GM21423 (cell line): ENCODE measurements at regions not wholly inside any gene's neighbourhood (a gene's known extent, or its start where the extent isn't known, plus 50 kb on each side); places are given as distances from the start of the nearest gene placed in this dataset.

ENCODE experiments used
- ATAC-seq: cut with Tn5 transposase; IDR thresholded peaks from one replicate; pipeline ENCODE4 v1.9.1; 2021; ENCODE audit warnings: mild to moderate bottlenecking, moderate library complexity; ENCODE audit not compliant: unreplicated experiment

DNA sequence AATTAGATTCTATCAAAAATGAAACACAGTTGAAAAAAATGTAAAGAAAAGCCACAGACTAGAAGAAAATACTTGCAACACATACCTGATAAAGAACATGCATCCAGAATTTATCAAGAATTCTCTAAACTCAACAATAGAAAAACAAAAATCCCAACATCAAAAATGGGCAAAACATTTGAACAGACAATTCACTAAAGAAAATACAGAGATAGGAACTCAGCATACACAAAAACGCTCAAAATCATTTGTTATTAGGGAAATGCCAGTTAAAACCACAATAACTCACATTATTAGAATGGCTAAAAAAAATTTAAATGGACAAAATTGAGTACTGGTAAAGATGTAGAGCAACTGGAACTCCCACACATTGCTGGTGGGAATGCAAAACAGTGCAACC lies 311.0 kb upstream of the PRDM1 start:
- ATAC-seq: no peak

DNA sequence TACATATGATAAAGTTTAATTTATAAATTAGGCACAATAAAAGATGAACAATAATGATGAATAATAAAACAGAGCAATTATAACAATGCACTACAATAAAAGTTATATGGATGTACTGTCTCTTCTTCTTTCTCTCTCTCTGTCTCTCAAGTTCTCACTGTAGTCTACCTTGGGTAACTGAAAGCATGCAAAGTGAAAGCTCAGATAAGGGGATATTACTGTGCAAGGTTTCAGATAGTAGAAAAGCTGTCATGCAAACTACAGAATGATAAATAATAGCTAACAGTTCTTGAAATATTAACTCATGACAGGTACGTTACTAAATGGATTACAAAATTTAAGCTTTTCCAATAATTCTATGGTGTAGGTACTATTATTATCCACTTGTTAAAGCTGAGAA lies 311.9 kb upstream of the PRDM1 start:
- ATAC-seq: peak; percentile 97

DNA sequence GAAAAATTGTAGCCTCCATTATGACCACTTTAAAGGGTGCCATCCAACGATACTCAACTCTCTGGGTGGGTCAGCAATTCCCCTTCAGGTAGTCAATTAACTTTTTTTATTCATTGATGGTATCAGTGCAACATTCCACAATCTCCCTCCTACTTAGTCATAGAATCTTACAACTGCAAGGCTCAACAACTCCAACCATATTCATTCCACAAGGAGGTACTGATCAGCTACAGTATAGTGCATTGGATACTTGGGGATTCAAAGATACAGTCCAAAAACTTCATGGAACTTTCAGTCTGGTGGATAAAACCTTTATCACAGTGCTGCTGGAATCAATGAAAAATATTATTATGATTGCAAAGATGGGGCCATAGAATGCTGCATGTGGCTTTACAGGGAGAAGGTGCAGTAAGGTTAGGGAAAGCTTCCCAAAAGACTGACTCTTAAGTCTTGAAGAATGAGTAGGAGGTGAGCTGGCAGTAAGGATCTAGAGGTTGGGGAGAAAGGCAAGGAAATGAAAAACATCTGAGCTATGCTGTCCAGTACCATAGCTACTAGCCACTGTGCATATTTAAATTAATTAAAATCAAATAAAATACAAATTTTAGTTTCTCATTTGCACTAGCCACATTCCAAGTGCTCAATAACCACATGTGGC lies 314.7 kb upstream of the PRDM1 start:
- no peak for ATAC-seq

DNA sequence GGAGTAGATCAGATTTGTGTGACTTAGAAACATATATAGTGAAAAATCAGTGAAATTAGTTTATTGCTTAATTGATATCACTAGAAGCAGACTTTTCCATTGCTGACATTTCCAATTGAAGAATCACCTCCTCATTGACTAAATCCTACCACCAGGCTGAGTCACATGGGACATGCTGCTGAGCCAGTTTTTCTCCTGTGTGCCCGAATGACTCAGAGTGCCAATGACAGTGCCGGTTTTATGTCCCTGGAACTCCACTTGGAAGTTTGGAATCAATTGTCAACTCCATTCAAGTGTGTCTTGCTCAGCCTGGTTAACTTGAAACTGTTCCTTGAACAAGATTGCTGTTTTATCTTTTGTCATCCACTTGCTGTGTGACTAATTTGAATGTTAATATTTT lies 316.1 kb upstream of the PRDM1 start:
- no peak for ATAC-seq

DNA sequence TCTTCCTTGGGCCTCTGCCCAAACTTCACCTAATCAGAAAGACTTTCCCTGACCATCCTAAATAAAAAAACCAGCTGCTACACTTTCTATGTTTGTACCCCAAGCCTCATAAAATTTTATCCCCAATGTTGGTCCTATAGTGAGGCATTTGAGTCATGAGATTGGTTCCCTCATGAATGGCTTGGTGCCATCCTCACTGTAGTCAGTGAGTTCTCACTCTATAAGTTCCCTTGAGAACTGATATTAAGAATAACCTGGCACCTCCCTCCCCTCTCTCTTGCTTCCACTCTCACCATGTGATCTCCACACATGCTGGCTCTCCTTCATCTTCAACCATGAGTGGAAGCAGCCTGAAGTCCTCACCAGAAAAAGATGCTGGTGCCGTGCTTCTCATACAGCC lies 316.9 kb upstream of the PRDM1 start:
- no peak for ATAC-seq

DNA sequence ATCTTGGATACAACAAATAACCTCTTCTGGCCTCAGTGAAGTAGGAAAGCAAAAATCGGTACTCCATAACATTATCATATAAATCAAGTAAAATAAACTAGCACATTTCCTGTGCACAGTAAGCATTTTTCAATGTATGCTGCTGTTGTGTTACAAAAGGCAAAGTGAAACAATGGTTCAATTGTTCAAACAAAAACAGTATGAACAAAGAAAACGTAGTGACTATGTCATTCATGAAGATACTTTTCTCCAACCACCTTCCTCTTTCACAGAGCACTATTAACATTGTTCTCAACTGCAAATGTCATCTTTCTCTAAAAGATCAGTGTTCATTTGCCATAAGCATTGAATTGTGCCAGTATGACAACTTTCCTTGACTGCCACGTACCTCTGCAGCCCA lies 318.6 kb upstream of the PRDM1 start:
- ATAC-seq: no peak

DNA sequence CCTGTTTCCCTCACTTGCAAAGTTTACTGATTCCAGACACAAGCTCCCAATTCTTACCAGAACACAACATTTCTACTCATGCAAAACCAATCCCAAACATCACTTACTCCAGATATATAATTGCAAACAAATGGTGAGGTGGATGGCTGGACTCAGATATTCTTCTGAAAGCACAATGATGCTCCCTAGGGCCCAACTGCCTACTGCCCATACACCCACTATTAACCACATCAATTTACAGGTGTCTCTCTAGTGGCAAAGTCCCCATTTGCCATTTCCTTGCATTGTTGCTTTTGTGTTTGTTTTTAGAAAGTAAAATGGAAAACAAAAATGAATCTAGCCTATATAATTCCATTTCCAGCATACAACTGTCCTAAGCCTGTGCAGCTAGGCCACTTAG lies 320.9 kb upstream of the PRDM1 start:
- ATAC-seq: no peak

DNA sequence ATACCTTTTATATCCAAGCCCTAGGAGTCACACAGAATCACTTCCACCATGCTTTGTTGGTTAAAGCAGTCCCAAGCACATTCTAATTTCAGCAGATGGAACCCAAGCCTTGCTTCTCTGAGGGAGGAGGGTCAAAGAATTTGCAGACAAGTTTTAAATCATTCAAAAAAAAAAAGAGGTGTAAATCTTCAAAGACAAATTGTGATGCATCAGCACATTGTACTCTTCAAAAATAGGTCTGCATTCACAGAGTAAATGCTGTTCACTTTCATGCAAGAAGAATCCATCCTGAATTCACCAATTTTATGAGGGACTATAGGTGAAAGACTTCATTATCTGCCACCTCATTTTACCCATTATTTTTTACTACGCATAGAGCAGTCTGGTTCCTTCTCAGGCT lies 321.8 kb upstream of the PRDM1 start:
- ATAC-seq: no peak

DNA sequence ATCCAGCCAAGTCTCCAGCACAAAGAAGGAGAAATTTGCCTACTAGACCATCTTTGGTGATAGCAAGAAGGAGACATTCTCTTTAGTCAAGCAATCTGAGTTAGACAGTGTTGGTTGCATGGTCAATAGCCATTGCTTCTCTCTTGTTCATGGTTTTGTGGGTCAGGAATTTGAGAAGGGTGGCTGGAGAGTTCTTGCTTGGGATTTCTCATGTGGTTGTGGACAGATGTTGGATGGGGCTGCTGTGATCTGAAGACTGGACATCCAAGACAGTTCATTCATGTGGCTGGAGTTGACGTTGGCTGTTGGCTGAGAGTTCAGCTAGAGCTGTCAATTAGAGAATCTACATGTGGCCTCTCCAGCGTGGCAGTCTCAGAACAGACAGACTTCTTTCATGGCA lies 322.3 kb upstream of the PRDM1 start:
- ATAC-seq: no peak

DNA sequence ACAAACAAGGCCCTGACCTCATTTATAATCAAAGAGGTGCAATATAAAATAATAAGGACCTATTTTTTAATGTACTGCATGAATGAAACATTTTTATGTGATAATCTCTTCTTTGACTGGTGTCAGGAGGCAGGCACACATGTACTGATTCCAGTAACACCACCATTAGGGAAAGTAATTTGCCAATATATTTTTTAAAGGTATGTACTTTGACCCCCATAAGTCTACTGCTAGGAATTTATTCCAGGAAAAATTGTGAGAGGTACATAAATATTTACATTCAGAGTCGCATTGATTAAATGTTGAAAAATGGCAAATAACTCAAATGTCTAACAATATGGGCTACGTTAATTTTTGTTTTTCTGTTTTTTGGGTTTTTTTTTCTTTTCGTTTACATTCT lies 325.4 kb upstream of the PRDM1 start:
- no peak for ATAC-seq

DNA sequence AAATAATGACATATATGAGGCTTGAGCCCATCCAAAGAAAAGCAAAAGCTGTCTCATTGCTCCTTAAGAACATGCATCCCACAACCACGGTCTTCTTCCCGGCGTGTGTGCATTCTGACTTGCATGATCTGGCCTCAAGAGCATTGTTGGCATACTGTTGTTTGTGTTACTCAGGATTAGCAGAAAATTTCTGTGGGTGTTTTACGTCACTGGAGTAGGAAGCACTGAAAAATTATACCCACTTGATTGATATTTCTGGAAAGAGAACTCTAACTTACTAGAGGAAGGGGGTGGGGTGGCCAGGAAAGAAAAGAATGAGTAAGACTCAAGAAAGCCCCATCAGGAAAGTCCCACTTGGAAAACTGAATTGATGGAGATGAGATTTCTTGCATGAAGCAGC lies 326.2 kb upstream of the PRDM1 start:
- ATAC-seq: no peak

DNA sequence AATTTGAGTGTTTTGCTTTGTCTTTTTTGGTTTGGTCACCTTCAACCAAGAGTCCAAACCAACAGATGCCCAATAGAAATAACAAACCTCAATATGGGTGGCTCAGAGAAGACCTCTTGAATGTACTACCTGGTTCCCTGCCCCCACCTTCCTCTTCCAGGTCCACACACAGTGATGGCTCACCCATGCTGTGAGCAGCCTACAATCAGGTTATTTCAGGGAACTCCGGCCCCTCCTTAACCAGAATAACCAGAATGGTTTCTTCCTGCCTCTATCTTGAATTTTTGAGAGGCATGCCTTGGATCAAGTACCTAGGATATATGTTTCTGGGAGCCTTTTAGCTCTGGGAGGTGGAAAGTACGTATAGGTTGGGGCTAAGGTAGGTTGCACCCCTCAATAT lies 327.1 kb upstream of the PRDM1 start:
- no peak for ATAC-seq

DNA sequence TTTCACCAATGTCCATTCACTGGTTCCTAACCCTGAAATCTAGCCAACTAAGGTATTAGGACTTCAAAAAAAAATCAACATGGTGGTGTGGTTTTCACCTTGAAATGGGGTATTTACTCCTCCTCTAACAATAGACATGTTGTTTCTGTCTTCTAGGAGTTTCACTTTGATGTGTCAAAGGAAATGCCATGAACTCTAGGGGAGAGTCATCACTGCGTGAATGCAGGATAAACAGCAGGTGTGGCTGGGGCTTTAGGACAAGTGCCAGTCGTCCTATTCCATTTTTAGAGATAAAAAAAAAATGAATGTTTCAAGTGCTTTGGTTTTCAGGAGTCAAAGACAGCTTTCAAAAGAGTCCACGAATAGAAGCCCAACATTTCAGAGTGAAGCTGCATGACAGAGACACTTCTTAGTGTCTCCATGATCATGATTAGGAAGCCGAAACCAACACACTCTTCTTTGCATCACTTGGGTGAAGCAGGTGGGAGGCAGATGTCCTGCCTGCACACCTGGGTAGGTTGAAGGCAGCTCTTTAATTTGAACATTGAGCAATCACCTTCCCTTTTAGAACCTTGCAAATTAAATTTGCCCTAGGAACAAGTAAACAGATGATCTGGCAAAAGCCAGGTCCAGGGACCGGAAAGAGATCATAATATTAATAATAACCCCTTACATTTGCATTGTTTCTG lies 328.5 kb upstream of the PRDM1 start:
- peak; percentile 97 for ATAC-seq

DNA sequence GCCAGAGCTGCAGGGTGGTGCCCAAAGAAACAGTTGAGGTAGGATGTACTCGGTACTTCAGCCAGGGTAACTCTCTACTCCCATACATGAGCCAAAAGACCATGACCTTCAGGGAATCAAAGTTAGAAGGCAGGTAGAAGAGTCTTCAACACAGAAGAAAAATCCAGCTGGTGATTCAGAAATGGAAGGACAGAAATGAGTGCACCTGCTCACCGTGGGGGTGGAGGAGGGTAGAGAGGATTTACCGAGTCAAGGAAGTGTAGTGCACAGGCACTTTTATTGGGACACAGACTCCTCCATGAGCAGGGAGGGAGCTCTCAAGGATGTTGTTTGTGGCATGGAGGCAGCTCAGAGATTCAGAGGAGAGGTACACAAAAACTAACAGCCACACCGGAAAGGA lies 330.3 kb upstream of the PRDM1 start:
- ATAC-seq: no peak

DNA sequence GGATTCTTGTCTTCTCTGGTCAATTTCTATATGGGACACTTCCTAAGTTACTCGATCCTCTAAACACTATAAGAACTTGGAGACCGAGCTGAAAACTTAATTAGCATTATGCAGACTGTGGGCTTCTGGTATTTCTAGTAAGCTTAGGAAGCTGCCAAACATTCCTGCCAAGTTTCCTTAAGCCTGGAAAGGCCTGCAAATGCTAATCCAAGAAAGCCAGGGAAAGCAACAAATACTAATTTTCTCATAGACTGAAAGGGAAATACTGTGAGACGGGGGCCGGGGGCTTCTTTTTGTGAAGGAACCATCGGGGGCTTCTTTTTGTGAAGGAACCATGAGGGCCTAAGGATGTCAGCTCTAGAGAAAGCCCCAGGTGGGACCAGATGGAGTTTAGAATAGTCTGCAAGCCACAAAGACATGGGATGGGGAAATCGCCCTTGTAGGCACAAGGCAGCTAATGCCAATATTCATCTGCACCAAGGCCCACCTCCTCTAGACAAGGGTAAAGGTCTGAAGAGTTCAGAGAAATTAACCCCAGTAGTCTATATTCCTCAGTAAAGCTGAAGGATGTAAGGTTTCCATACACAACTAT lies 332.4 kb upstream of the PRDM1 start:
- ATAC-seq: no peak

DNA sequence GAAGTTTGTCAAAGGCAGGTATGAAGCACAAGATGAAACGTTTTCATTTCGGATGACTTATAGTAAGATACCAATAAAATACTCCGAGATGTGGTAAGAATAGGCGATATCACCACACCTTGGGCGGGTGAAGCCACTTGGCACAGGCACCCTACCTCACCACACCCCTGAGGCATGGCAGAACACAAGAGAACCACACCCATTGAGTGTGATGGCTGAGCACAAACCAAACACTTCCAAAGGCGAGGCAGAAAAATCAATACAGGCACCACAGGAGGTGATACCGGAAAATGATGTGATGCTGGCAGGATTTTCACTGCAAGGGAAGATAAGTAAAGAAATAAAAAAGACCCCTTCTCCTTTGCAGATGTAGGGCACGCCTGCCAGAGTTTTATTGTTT lies 332.9 kb upstream of the PRDM1 start:
- no peak for ATAC-seq

DNA sequence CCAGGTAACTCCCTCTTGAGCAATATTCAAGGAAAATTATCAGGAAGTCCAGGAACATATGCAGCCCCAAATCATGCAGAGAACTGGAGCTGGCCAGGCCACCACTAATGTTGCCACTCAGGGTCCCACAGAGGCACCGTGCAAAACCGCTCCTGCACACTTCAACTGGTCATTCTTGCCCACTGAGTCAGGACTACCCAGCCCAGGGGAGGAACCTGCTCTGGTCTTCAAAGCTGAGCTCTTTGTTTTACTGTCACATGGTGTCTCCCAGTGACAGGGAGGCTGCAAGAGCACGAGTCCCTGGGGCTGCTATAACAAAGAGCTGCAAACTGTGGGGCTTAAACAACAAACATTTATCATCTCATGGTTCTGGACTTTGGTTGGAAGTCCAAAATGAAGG lies 336.0 kb upstream of the PRDM1 start:
- ATAC-seq: no peak

DNA sequence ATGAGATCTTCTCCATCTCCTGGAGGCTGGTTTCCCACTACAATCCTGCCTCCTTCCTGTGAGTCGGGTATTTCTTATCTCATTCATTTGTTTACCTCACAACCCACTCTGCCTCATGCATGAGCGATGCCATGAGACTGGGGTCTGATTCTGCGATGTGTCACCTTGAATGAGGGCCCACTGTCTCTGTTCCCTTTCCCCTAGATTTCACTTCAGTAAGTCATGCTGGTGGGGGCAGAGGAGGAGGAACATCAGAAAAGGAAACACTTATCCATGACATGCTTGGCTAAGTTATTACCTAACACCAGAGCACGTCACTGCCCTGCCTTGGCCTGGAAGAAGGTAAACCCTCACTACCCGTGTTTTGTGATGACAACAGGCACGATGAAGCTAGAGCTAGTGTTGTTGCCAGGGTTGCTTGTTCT lies 337.4 kb upstream of the PRDM1 start:
- ATAC-seq: no peak

DNA sequence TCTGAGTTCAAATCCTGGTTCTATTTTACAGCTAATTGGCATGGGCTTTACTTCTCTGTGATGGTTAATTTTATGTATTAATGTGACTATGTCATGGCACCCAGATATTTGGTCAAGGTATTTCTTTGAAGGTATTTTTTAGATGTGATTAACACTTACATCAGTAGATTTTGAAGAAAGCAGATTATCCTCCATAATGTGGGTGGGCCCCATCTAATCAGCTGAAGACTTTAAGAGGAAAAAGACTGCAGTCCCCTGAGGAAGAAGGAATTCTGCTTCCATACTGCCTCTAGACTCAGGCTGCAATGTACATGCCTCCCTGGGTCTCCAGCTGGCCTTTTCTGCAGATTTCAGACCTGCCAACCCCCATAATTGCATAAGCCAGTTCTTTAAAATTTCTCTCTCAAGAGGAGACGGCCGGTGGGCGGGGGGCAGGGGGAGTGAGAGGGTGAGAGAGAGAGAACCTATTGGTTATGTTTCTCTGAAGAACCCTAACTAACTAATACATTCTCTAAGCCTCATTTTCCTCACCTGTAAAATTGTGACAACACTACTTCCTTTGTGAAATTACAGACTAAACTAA lies 338.2 kb upstream of the PRDM1 start:
- no peak for ATAC-seq

DNA sequence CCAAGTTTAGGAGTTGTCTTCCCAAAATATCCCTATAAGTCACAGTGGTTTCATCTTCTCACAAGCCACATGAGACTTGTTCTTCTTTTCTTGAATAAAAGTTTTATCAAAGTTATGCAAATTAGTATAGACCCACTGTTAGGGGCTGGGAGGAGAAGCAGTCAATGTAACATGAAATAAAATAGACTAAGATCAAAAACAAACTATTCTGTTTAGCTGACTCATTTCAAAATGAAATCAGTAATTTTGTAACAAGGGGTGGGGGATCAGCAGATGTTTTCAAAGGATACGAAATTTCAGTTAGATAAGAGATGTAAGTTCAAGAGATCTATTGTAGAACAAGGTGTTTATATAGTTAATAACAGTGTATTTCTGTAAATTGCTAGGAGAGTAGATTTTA lies 339.6 kb upstream of the PRDM1 start:
- no peak for ATAC-seq

DNA sequence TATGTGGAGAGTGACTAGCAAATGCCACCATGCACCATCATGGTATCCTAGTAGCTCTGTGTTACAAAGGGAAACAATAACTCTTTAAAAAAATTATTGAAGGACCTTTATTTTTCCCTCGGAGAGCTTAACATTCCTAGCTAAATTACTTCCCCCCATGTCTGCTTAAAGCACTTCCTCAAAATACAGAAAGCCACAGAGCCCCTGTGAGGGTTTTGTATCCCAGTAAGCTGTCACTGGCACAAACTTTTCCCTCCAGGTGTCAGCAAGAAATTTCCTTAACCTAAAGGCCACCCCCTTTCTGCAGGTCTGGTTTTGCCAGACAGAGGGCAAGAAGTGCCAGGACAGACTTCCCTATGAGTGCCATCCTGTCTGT lies 340.0 kb upstream of the PRDM1 start:
- ATAC-seq: no peak

DNA sequence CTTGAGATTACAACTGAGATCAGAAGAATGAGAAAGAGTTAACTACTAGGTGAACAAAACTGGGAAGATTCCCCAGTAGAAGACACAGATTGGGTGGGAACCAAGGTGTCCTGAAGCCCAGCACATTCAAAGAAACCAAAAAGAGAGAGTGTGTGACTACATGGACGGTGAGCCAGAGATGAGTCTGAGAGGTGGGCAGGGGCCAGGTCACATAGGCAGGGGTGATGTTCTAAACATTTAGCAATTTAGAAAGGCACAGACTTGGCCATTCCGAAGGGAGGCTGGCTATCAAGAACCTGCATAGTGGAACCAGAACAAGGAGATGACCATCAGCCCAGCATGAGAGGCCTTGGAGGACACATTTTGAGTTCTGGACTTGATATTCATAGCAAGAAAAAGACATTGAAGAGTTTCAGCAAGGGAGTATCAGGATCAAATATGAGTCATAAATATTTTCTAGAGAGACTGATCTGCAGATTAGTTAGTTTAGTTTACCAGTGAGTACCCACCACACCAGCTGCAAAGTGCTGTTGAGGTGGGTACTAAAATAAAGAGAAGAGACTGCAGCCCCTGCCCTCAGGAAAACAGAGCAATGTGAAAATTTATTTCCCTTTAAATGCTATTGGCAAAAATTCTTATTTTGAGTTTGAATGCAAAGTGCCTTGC lies 340.5 kb upstream of the PRDM1 start:
- ATAC-seq: no peak
